ENCODE measurements at regions not wholly inside any gene's neighbourhood (a gene's known extent, or its start where the extent isn't known, plus 50 kb on each side); places are given as distances from the start of the nearest gene placed in this dataset.
A peak's percentile ranks its signal among the peaks of the same experiment; 100 is the strongest.
"Not testable (repeated sequence)": the region's sequence is repeated elsewhere in the genome, so short reads cannot be mapped to it uniquely, and the experiment has no call there.

DNA sequence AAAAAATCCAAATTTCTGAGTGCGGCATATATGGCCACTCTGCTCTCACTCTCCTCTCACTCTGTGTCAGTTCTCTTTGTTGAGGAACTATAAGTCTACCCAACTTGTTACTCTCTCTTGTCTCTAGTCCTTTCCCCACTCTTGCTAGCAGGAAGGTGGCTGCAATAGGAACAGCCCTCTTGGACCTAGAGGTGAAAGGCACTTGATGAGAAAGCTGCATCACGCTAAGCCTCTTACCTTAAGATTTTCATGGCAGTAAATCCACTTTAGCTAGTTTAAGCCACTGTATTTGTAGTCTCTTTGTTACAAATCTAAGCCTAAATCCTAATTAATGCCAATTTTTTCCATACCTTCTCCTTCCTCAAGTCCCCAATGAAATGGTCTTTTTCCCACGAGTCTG lies 189.9 kb downstream of the NKX6-1 start:
- in situ Hi-C loops (cut with MboI; ENCODE audit: low pct_unique_long_range_greater_than_20kb, low sequenced_read_pairs): no loop called here
- DNase-seq: no peak

DNA sequence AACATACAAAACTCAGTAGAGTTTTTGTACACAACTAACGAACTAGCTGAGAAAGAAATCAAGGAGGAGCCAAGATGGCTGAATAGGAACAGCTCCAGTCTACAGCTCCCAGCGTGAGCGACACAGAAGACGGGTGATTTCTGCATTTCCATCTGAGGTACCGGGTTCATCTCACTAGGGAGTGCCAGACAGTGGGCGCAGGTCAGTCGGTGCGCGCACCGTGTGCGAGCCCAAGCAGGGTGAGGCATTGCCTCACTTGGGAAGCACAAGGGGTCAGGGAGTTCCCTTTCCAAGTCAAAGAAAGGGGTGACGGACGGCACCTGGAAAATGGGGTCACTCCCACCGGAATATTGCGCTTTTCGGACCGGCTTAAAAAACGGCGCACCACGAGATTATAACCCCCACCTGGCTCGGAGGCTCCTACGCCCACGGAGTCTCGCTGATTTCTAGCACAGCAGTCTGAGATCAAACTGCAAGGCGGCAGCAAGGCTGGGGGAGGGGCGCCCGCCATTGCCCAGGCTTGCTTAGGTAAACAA lies 200.3 kb downstream of the NKX6-1 start:
- DNase-seq; in situ Hi-C loops (cut with MboI; ENCODE audit: low pct_unique_long_range_greater_than_20kb, low sequenced_read_pairs): not testable (repeated sequence)

DNA sequence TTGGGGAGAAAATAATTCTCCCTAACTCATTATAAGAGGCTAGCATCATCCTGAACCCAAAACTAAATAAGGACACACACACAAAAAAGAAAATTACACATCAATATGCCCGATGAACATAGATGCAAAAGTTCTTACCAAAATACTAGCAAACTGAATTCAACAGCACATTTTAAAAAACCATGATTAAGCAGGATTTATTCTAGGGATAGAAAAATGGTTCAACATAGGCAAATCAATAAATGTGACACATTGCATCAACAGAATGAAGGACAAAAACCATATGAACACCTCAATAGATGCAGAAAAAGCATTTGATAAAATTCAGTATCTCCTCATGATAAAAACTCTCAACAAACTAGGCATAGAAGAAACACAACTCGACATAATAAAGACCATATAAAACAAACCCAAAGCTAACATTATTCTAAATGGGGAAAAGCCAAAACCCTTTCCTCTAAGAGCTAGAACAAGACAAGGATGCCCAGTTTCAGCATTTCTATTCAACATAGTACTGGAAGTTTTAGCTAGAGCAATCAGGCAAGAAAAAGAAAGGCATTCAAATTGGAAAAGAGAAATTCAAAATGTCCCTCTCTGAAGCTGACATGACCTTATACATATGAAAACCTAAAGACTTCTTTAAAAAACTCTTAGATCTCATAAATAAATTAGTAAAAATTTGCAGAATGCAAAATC lies 200.9 kb downstream of the NKX6-1 start:
- in situ Hi-C loops (cut with MboI; ENCODE audit: low pct_unique_long_range_greater_than_20kb, low sequenced_read_pairs): no loop called here
- DNase-seq: no peak

DNA sequence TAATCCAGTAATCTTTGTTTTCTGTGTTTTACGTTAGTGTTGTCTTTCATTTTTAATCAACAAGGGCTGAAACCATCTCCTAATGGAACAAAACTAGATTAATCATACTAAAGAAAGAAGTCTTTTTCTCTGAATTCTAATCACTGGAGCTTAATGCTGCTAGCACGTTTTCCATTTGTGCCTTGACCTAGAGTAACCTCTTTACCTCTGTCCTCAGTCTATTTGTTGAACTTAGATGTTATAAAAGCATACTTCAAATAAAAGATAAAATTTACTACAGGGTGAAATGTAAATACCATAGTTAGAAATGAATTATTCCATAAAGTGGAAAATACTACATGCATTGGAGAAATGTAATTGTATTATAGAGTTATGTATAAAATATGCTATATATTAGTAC lies 207.1 kb downstream of the NKX6-1 start:
- no peak for DNase-seq
- in situ Hi-C loops (cut with MboI; ENCODE audit: low pct_unique_long_range_greater_than_20kb, low sequenced_read_pairs): no loop called here

DNA sequence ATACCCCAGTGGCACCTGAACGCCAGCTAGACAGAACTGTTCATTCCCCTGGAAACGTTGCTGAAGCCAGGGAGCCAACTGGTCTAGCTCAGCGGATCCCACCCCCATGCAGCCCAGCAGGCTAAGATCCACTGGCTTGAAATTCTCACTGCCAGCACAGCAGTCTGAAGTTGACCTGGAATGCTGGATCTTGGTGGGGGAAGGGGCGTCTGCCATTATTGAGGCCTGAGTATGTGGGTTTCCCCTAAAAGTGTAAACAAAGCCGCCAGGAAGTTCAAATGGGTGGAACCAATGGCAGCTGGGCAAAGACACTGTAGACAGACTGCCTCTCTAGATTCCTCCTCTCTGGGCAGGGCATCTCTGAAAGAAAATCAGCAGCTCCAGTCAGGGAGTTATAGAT lies 213.0 kb downstream of the NKX6-1 start:
- DNase-seq: no peak
- in situ Hi-C loops (cut with MboI; ENCODE audit: low pct_unique_long_range_greater_than_20kb, low sequenced_read_pairs): no loop called here

DNA sequence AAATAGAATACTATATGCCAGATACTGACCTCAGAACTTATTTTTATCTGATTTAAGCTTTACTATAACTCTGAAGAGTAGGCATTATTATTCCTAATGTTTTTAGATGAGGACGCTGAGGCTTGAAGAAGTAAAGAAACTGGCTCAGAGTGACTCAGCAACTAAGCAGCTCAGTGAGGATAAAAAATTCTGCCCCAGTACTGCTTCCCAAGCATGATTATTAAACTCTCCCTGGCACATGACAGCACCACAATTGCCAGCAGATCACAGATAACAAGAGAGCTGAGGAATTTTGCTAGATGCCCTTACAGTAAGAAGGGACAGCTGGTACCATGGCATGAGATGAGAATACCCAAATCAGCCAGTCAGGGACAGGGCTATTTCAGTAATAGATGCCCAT lies 219.4 kb downstream of the NKX6-1 start:
- in situ Hi-C loops (cut with MboI; ENCODE audit: low pct_unique_long_range_greater_than_20kb, low sequenced_read_pairs): no loop called here
- DNase-seq: no peak

DNA sequence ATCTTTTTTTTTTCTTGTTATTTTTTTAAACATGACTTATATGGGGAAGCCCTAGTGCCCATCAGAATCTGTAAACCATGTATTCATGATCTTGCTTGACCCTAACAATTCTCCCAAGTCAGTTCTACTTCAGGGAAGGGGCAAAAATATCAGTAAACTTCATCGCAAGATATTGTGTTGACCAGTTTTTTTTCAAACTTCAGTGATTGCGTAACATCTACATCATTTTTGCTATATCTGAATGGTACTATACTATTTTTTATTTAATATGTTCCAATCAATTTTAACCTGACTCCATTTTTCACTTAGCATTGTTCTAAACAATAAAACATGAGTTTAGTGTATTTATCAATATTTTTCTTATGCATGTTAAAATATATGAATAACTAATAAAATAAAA lies 221.2 kb downstream of the NKX6-1 start:
- in situ Hi-C loops (cut with MboI; ENCODE audit: low pct_unique_long_range_greater_than_20kb, low sequenced_read_pairs): no loop called here

DNA sequence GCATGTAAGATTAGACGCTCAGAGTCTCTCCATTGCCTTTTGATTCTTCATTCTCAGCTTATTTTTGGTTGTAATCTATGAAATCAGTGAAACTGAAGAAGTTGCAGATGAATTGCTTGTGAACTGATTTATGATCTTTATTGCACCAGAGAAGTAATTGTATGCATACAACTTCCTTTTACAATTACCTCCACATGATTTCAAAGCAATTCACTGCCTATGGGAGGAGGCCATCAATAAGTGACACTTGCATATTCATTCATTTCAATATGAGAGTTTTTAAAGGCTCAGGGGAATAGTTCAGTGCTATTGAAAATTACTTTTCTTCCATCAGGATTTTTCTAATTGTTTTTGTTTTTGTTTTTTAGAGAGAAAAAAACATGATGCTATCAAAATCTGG lies 222.3 kb downstream of the NKX6-1 start:
- in situ Hi-C loops (cut with MboI; ENCODE audit: low pct_unique_long_range_greater_than_20kb, low sequenced_read_pairs): no loop called here
- DNase-seq: no peak

More for the DNA sequence above, 221.2 kb downstream of the NKX6-1 start:
- DNase-seq: no peak

DNA sequence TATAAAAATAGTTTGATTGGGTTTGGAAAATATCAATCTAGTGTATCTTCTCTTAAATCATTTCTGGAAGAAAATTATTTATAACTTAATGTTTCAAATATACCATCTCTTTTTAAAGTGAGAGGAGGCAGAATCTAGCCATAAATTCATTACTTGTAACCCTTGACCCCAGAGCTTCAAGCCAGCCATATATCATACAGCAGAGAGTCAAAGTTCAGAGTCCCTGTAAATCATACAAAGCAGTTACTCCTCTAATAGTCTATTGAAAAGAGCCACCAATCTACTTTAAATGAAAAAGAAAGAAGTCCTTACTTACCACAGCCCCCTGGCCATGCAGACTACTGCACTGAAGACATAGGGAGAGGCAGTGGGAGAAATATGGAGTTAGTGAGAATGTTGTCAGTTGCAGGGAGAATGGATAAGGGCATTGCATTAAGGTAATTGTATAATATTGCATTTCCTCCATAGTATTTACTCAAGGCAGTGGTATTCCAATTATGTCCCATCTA lies 229.5 kb downstream of the NKX6-1 start:
- in situ Hi-C loops (cut with MboI; ENCODE audit: low pct_unique_long_range_greater_than_20kb, low sequenced_read_pairs): no loop called here
- DNase-seq: no peak

DNA sequence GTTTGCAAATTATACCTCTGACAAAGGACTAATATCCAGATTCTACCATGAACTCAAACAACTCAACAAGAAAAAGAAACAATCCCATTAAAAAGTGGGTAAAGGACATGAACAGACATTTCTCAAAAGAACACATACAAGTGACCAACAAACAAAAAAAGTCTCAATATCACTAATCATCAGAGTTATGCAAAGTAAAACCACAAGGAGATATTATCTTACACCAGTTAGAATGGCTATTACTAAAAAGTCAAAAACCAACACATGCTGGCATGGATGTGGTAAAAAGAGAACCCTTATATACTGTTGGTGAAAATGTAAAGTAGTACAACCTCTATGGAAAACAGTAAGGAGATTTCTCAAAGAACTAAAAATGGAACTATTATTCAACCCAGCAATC lies 234.4 kb downstream of the NKX6-1 start:
- in situ Hi-C loops (cut with MboI; ENCODE audit: low pct_unique_long_range_greater_than_20kb, low sequenced_read_pairs): no loop called here

DNA sequence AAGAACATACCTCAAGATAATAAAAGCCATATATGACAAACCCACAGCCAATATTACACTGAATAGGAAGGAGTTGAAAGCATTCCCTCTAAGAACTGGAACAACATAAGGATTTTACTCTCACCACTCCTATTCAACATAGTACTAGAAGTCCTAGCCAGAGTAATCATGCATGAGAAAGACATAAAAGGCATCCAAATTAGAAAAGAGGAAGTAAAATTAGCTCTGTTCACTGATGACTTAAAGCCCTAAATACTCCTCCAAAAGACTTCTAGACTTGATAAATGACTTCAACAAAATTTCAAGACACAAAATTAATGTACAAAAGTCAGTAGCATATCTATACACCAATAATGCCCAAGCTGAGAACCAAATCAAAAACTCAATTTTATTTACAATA lies 235.7 kb downstream of the NKX6-1 start:
- in situ Hi-C loops (cut with MboI; ENCODE audit: low pct_unique_long_range_greater_than_20kb, low sequenced_read_pairs): no loop called here
- peak; percentile 23 for DNase-seq

More for the DNA sequence above, 234.4 kb downstream of the NKX6-1 start:
- no peak for DNase-seq

DNA sequence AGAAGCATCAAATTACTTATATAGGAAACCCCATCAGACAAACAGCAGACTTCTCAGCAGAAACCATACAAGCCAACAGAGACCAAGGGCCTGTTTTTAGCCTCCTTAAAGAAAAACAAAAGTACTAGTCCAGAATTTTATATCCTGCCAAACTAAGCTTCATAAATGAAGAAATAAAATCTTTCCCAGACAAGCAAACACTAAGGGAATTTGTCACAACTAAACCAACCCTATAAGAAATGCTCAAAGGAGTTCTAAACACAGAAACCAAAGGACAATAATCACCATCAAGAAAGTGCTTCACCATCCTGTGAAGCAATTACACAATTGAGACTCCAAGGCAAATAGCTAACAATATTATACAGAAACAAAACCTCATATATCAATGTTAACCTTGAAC lies 238.6 kb downstream of the NKX6-1 start:
- in situ Hi-C loops (cut with MboI; ENCODE audit: low pct_unique_long_range_greater_than_20kb, low sequenced_read_pairs): no loop called here
- DNase-seq: no peak

DNA sequence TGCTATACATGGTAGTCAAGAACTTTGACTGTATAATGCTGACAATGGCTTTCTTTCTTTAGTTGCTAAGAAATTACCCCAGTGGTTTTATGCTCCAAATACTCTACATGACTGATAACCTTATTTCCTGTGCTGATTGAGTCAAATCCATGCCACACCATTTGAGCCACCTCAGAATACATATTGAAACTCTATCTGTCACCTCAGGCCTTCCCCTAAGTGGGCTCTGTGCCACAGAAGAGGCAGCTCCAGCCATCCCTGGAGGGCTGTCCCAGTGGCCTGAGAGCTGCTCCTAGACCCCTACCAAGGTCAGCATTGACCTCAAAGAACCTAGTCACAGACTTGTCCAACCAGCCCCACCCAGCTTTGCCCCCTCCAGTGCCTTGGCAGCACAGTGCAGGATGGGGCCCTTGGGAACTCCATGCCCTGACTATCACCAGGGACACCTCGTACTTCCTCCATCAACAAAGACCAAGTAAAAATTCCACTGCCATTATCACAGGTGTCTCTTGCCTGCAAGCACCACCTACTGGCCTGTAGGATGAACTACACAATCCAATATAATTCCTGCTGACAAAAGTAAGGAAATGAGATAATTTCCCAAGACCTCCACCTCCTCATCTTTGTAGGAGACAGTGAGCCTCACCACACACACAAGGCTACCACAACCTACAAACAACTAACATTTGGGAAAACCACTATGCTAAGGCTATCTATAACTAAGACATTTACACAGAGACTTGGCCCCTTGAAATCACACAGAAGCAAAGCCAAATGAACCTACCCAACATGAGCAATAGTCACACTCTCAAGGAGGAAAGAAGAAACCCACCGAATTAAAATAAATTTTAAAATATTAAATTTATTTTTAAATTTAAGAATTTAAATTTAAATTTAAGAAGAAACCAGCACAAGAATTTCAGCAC lies 239.9 kb downstream of the NKX6-1 start:
- in situ Hi-C loops (cut with MboI; ENCODE audit: low pct_unique_long_range_greater_than_20kb, low sequenced_read_pairs): no loop called here
- DNase-seq: peak; percentile 39

DNA sequence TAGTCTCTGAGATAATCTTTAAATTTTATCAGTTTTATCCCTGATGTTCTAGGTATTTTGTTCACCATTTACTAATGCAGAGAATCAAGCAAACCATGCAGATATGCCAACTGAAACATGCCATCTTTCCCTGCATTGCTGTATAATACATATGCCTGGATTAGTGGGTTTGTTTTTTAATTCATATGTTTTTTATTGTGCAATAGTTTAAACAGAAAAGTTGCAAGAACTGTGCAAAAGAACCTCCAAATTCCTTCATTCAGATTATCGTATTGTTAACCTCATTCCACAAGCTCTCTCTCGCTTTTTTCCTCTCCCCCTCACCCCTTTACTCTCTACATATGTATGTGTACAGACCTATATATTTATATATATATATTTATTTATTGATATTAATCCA lies 244.6 kb downstream of the NKX6-1 start:
- in situ Hi-C loops (cut with MboI; ENCODE audit: low pct_unique_long_range_greater_than_20kb, low sequenced_read_pairs): no loop called here
- no peak for DNase-seq

DNA sequence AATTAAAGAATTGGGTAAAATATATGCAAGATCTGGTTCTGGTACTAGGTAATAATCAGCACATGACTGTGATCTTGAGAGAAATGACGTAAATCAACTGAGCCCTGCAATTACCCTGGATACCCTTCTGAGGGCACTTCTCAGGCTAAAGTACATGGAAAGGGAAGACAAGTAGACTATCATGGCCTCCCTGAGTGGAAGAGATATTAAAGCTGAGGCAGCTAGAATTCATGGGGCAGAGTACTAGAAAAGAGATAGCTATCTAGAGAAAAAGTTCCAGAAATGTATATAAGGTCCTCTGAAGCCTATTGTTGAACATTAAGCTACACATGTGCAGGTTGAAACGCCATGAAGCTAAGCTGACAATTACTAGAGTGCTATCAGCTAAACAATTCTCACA lies 249.6 kb downstream of the NKX6-1 start:
- in situ Hi-C loops (cut with MboI; ENCODE audit: low pct_unique_long_range_greater_than_20kb, low sequenced_read_pairs): no loop called here
- DNase-seq: no peak

DNA sequence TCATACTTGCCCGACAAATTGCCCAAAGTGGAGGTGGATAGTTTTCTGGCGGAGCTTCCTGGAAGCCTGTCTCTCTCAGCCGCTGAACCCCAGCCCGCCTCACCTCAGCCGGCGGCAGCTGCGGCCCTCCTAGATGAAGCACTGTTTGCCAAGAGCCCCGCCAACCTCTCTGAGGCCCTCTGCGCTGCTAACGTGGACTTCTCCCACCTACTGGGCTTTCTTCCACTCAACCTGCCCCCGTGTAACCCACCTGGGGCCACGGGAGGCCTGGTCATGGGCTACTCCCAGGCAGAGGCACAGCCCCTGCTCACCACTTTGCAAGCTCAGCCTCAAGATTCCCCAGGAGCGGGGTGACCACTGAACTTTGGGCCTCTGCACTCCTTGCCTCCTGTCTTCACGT lies 254.1 kb downstream of the NKX6-1 start:
- DNase-seq; in situ Hi-C loops (cut with MboI; ENCODE audit: low pct_unique_long_range_greater_than_20kb, low sequenced_read_pairs): not testable (repeated sequence)

DNA sequence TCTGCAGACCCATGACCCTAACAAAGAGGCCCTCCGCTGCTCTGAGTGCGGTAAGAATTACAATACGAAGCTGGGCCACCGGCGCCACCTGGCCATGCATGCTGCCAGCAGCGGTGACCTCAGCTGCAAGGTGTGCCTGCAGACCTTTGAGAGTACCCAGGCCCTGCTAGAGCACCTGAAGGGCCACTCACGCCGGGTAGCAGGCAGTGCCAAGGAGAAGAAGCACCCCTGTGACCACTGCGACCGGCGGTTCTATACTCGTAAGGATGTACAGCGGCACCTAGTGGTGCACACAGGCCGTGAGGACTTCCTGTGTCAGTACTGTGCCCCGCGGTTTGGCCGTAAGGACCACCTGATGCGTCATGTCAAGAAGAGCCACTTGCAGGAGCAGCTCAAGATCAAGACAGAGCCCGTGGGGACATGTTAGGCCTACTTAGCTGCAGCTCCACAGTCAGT lies 254.7 kb downstream of the NKX6-1 start:
- DNase-seq; in situ Hi-C loops (cut with MboI; ENCODE audit: low pct_unique_long_range_greater_than_20kb, low sequenced_read_pairs): not testable (repeated sequence)

DNA sequence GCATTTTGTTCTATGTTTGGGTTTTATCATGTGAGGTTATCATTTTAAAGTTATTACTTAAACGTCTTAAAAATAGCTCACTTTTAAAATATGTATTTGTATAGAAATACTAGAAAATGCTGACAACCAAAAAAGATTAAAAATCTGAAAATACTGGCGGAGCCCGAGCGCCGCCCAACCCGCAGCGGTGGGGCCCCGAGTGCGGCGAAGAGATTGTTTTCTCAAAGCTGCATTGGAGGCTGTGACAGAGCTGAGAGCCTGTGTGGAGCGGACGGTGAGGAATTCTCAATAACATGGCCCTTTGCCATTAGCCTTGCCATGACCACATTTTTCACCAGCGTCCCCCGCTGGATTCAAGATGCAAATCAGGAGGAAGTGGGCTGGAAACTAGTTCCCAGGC lies 255.4 kb downstream of the NKX6-1 start:
- in situ Hi-C loops (cut with MboI; ENCODE audit: low pct_unique_long_range_greater_than_20kb, low sequenced_read_pairs): no loop called here

DNA sequence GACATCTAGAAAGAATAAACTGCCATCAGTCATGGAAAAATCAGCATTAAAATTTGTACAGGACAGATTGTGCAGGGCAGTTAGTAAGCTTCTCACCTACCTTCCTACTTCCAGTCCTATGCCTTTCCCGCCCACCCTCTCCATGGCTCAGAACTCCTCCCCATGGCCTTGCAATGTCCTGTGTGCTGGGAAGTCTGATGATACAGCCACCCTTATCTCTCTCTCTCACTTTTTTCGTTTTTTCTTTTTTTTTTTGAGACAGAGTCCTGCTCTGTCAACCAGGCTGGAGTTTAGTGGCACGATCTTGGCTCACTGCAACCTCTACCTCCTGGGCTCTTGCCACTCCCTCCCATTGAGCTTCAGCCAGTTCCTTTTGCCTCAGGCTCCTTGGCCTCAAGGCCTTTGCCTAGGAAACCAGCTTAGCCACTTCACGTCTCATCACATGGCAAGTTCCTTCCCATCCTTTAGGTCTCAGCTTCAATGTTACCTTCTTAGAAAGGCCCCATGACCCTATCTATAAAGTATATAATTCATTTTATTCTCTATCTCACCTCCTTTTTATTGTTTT lies 259.7 kb downstream of the NKX6-1 start:
- in situ Hi-C loops (cut with MboI; ENCODE audit: low pct_unique_long_range_greater_than_20kb, low sequenced_read_pairs): no loop called here
- no peak for DNase-seq

More for the DNA sequence above, 255.4 kb downstream of the NKX6-1 start:
- no peak for DNase-seq

Measured in KBM-7 (cell line).